ENCODE measurements at regions not wholly inside any gene's neighbourhood (a gene's known extent, or its start where the extent isn't known, plus 50 kb on each side); places are given as distances from the start of the nearest gene placed in this dataset.

DNA sequence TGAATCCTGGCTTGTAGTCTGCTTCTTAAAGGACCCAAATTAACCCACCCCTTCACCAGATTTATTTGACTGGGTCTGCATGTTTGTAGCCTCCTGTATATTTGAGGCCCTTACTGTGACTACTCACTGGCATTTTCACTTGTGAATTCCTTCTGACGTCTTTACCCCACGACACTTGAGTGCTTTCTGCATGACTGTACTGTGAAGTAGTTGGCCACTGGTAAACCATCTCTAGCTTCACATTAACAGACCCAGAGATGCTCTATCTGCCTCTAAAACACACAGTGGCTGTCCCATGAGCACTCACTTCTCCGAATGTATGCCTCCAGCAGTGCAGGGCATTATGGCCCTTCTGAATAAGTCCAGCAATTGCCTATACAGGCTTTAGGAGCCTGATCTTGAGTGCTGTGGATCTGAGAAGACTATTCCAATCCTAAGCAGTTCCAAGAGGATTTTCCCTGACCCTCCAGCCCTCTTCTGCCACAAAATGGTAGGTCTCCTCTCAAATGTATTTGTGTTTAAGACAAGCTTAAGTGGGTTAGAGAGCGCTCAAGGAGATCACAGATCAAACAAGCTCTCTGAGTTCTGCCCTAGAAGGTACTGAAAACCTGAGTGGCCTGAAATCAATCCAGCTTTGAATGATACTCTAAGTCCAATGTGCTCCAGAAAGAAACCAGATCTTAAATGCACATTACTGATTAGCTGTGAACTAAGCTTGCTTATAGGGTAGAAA lies 534.7 kb downstream of the RPS29 start:
- Mint-ChIP-seq H3K4me3 (no peak overlapping the region), H3K9me3 (no peaks in the 10 kb centered on the region), H3K27ac (ENCODE audit: unreplicated experiment) (peak overlapping the region; percentile 80), H3K4me1 (peaks cover 13% of the 10 kb centered on the region), H3K36me3 (ENCODE audit: low read depth) (no peaks in the 10 kb centered on the region), H3K27me3 (ENCODE audit: low read depth) (no peaks in the 10 kb centered on the region)
- no peak for DNase-seq (ENCODE audit: low read depth, low spot score)
- TF ChIP-seq, protein P1, sequence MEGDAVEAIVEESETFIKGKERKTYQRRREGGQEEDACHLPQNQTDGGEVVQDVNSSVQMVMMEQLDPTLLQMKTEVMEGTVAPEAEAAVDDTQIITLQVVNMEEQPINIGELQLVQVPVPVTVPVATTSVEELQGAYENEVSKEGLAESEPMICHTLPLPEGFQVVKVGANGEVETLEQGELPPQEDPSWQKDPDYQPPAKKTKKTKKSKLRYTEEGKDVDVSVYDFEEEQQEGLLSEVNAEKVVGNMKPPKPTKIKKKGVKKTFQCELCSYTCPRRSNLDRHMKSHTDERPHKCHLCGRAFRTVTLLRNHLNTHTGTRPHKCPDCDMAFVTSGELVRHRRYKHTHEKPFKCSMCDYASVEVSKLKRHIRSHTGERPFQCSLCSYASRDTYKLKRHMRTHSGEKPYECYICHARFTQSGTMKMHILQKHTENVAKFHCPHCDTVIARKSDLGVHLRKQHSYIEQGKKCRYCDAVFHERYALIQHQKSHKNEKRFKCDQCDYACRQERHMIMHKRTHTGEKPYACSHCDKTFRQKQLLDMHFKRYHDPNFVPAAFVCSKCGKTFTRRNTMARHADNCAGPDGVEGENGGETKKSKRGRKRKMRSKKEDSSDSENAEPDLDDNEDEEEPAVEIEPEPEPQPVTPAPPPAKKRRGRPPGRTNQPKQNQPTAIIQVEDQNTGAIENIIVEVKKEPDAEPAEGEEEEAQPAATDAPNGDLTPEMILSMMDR (conservative IDR thresholded peaks at IDR 0.05): no peak

DNA sequence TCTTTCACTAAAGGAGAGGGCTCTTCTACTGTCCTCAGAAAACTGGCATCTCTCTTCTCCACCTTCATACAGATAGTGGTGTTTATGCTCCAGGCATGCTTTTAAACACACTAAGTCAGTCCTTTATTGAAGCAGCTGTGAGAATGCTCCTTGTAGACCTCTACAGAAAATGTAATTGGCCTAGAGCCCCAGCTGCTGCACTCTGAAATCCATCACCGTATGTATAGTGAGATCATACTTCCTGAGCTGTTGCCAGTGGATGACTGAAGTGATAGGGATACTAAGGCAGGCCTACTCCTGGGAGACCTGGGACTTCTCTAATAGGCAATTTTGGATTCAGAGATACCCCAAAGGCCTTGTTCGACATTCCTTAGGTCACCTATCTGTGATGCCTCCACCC lies 535.4 kb downstream of the RPS29 start:
- H3K4me1 Mint-ChIP-seq: peaks cover 13% of the 10 kb centered on the region
- H3K27ac Mint-ChIP-seq (ENCODE audit: unreplicated experiment): no peak overlapping the region
- DNase-seq (ENCODE audit: low read depth, low spot score): no peak
- H3K9me3 Mint-ChIP-seq: no peaks in the 10 kb centered on the region
- H3K4me3 Mint-ChIP-seq: no peak overlapping the region
- H3K36me3 Mint-ChIP-seq (ENCODE audit: low read depth): no peaks in the 10 kb centered on the region
- no peaks in the 10 kb centered on the region for H3K27me3 Mint-ChIP-seq (ENCODE audit: low read depth)
- TF ChIP-seq, protein P1 (conservative IDR thresholded peaks at IDR 0.05): no peak

DNA sequence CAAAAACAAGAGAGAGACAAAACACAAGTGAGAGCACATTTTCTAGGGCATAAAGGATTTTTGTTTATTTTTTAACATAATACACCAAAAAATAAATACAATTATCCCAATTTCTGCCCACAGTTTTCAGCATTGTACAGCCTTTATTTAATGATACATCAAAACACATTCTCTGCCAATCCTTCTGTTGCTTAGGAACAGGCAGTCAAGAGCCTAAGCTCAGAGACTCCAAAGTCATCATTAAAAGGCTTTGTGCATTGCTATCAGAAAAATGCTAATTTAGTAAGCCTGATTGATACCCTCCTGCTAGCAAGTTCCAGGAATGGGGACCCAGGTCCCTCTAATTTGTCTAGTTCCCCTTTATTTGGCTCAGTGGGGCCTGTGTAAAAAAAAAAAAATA lies 536.5 kb downstream of the RPS29 start:
- Mint-ChIP-seq H3K27me3 (ENCODE audit: low read depth) (no peaks in the 10 kb centered on the region), H3K9me3 (no peaks in the 10 kb centered on the region), H3K27ac (ENCODE audit: unreplicated experiment) (no peak overlapping the region), H3K4me1 (peaks cover 13% of the 10 kb centered on the region), H3K4me3 (no peak overlapping the region), H3K36me3 (ENCODE audit: low read depth) (no peaks in the 10 kb centered on the region)
- no peak for DNase-seq (ENCODE audit: low read depth, low spot score)
- TF ChIP-seq, protein P1 (conservative IDR thresholded peaks at IDR 0.05): no peak

DNA sequence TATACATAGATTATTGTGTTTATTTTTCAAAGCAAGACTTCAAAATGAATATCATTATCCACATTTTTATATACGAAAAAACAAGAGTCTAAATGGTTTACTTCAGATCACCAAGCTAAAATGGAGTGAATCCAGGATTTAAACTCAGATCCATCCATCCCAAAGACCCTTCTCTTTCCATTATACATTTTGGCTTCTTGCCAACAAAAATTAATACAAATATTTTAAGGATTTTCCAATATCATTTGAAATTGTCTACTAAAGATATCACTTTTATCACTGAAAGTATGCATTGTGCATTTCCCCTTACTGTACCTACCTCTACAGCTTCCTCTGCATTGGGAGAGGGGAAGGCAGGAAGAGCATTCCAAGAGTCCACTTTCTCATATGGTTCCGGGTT lies 541.2 kb downstream of the RPS29 start:
- TF ChIP-seq, protein P1 (conservative IDR thresholded peaks at IDR 0.05): no peak
- H3K4me3 Mint-ChIP-seq: no peak overlapping the region
- H3K9me3 Mint-ChIP-seq: no peaks in the 10 kb centered on the region
- no peaks in the 10 kb centered on the region for H3K36me3 Mint-ChIP-seq (ENCODE audit: low read depth)
- DNase-seq (ENCODE audit: low read depth, low spot score): no peak
- H3K27me3 Mint-ChIP-seq (ENCODE audit: low read depth): no peaks in the 10 kb centered on the region
- H3K27ac Mint-ChIP-seq (ENCODE audit: unreplicated experiment): no peak overlapping the region
- H3K4me1 Mint-ChIP-seq: peaks cover 8% of the 10 kb centered on the region

DNA sequence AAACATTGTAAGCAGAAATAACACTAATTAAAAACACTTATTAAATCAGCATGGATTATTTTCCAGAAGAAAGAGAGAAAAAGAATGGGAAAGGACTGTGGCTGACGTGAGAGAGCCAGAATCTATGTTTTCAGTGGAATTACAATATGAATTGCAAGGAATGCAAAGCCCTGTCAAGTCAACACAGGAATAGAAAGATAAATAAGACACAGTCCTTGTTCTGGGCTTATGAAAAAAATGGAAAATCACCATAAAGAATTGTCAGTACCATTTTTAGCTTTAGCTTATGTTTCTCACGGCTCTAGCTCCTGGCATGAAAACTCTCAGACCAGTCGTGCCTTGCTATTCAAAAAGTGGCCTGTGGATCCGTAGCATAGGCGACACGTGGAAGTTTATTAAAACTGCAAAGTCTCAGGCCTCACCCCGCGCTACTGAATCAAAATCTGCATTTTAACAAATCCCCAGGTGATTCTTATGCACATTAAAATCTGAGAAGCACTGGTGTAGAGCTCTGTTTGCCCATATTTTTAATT lies 549.1 kb downstream of the RPS29 start:
- DNase-seq (ENCODE audit: low read depth, low spot score): no peak
- TF ChIP-seq, protein P1 (conservative IDR thresholded peaks at IDR 0.05): no peak
- Mint-ChIP-seq H3K27ac (ENCODE audit: unreplicated experiment) (no peak overlapping the region), H3K27me3 (ENCODE audit: low read depth) (no peaks in the 10 kb centered on the region), H3K4me3 (no peak overlapping the region), H3K36me3 (ENCODE audit: low read depth) (no peaks in the 10 kb centered on the region), H3K4me1 (peaks cover 5% of the 10 kb centered on the region), H3K9me3 (no peaks in the 10 kb centered on the region)
